Naive B cell (primary cell): ENCODE measurements at regions not wholly inside any gene's neighbourhood (a gene's known extent, or its start where the extent isn't known, plus 50 kb on each side); places are given as distances from the start of the nearest gene placed in this dataset.
"Not testable (repeated sequence)": the region's sequence is repeated elsewhere in the genome, so short reads cannot be mapped to it uniquely, and the experiment has no call there.

Experiments
- ATAC-seq, 2 donors: fragments of 150-1000 bp; cut with Tn5 transposase; 2 replicates each; pipeline ENCODE4 v1.10.0; 2021; ENCODE audit warnings: low read depth in 2 of 2, mild to moderate bottlenecking in 2 of 2, moderate library complexity in 2 of 2
- DNase-seq: peaks from one replicate; pipeline ENCODE4 v3.0.0; 2022
- H3K27ac Mint-ChIP-seq, 6 donors: one replicate each; pipeline ENCODE4 v1.8.0; 2020 to 2022; ENCODE audit warnings: mild to moderate bottlenecking in 6 of 6, mixed read lengths in 6 of 6, moderate library complexity in 5 of 6, inconsistent platforms in 2 of 6
- H3K27me3 Mint-ChIP-seq, 3 donors: one replicate each; pipeline ENCODE4 v1.8.0; 2021 to 2022; ENCODE audit warnings: mixed read lengths in 3 of 3, mild to moderate bottlenecking in 1 of 3
- H3K36me3 Mint-ChIP-seq, 2 donors: one replicate each; pipeline ENCODE4 v1.8.0; 2020 to 2022; ENCODE audit warnings: mixed read lengths in 2 of 2, inconsistent platforms in 1 of 2, mild to moderate bottlenecking in 1 of 2
- H3K4me1 Mint-ChIP-seq, 3 donors: one replicate each; pipeline ENCODE4 v1.8.0; 2020 to 2022; ENCODE audit warnings: mixed read lengths in 3 of 3, inconsistent platforms in 1 of 3, mild to moderate bottlenecking in 1 of 3, moderate library complexity in 1 of 3
- H3K4me3 Mint-ChIP-seq, 8 donors: one replicate each; pipeline ENCODE4 v1.8.0; 2020 to 2022; ENCODE audit warnings: mild to moderate bottlenecking in 8 of 8, mixed read lengths in 8 of 8, moderate library complexity in 8 of 8, inconsistent platforms in 2 of 8
- H3K9me3 Mint-ChIP-seq, 7 donors: one replicate each; pipeline ENCODE4 v1.8.0; 2020 to 2022; ENCODE audit warnings: mixed read lengths in 7 of 7, mild to moderate bottlenecking in 5 of 7, inconsistent platforms in 2 of 7, moderate library complexity in 1 of 7

- Mint-ChIP-seq H3K27me3 (no peaks in the 10 kb centered on the region), H3K9me3 (peaks cover 0 to 5% (median 0%) of the 10 kb centered on the region in 7 donors)
- DNase-seq, result no peak
Observed at GRCh38 chr6:130598021-130598989, 228.9 kb upstream of the SMLR1 start.

GRCh38 chr6:130600880-130601341, 226.3 kb upstream of the SMLR1 start:
- H3K4me1 Mint-ChIP-seq, result peaks cover 4 to 13% (median 10%) of the 10 kb centered on the region in 3 donors
- H3K4me3 Mint-ChIP-seq, result no peak overlapping the region
- ATAC-seq, result no peak
- H3K36me3 Mint-ChIP-seq, result no peaks in the 10 kb centered on the region
- H3K9me3 Mint-ChIP-seq, result peaks cover 0 to 5% (median 0%) of the 10 kb centered on the region in 7 donors
- H3K27ac Mint-ChIP-seq, result no peak overlapping the region
- no peaks in the 10 kb centered on the region for H3K27me3 Mint-ChIP-seq
- no peak for DNase-seq

More at GRCh38 chr6:130598021-130598989, 228.9 kb upstream of the SMLR1 start:
- Mint-ChIP-seq H3K36me3 (no peaks in the 10 kb centered on the region), H3K4me3 (no peak overlapping the region), H3K4me1 (peaks cover 0 to 3% (median 0%) of the 10 kb centered on the region in 3 donors), H3K27ac (no peak overlapping the region)
- no peak for ATAC-seq

- Mint-ChIP-seq H3K4me3 (no peak overlapping the region), H3K27me3 (no peaks in the 10 kb centered on the region), H3K4me1 (peaks cover 4 to 13% (median 10%) of the 10 kb centered on the region in 3 donors), H3K27ac (peak overlapping the region in 1 of 6 donors; percentile 13), H3K9me3 (peaks cover 0 to 5% (median 0%) of the 10 kb centered on the region in 7 donors), H3K36me3 (no peaks in the 10 kb centered on the region)
- no peak for DNase-seq
- ATAC-seq, result no peak
Observed at GRCh38 chr6:130602151-130602770, 224.9 kb upstream of the SMLR1 start.

- DNase-seq (no peak), ATAC-seq (no peak)
- Mint-ChIP-seq H3K36me3 (no peaks in the 10 kb centered on the region), H3K9me3 (peaks cover 0 to 7% (median 3%) of the 10 kb centered on the region in 7 donors), H3K27me3 (no peaks in the 10 kb centered on the region), H3K4me3 (no peak overlapping the region), H3K27ac (no peak overlapping the region), H3K4me1 (peaks cover 4 to 13% (median 10%) of the 10 kb centered on the region in 3 donors)
Observed at GRCh38 chr6:130603391-130603790, 223.8 kb upstream of the SMLR1 start.

- peak overlapping the region in 1 of 6 donors; percentile 16 for H3K27ac Mint-ChIP-seq
- no peaks in the 10 kb centered on the region for H3K27me3 Mint-ChIP-seq
- H3K4me3 Mint-ChIP-seq, result no peak overlapping the region
- H3K4me1 Mint-ChIP-seq, result peaks cover 4 to 13% (median 10%) of the 10 kb centered on the region in 3 donors
- peaks cover 0 to 10% (median 3%) of the 10 kb centered on the region in 7 donors for H3K9me3 Mint-ChIP-seq
- ATAC-seq (no peak), DNase-seq (no peak)
- no peaks in the 10 kb centered on the region for H3K36me3 Mint-ChIP-seq
Observed at GRCh38 chr6:130604841-130605399, 222.3 kb upstream of the SMLR1 start.

GRCh38 chr6:130610303-130610702, 216.9 kb upstream of the SMLR1 start:
- H3K9me3 Mint-ChIP-seq, result peaks cover 0 to 6% (median 3%) of the 10 kb centered on the region in 7 donors
- DNase-seq, result no peak
- no peaks in the 10 kb centered on the region for H3K4me1 Mint-ChIP-seq
- H3K27me3 Mint-ChIP-seq, result no peaks in the 10 kb centered on the region
- no peak for ATAC-seq
- H3K4me3 Mint-ChIP-seq, result no peak overlapping the region
- no peak overlapping the region for H3K27ac Mint-ChIP-seq
- H3K36me3 Mint-ChIP-seq, result no peaks in the 10 kb centered on the region

- Mint-ChIP-seq H3K27me3 (no peaks in the 10 kb centered on the region), H3K4me3 (no peak overlapping the region), H3K36me3 (no peaks in the 10 kb centered on the region), H3K27ac (no peak overlapping the region), H3K9me3 (peaks cover 0 to 9% (median 3%) of the 10 kb centered on the region in 7 donors), H3K4me1 (no peaks in the 10 kb centered on the region)
- ATAC-seq (no peak), DNase-seq (no peak)
Observed at GRCh38 chr6:130611366-130611765, 215.8 kb upstream of the SMLR1 start.

GRCh38 chr6:130613176-130613575, 214.0 kb upstream of the SMLR1 start:
- Mint-ChIP-seq H3K9me3 (peaks cover 0 to 9% (median 0%) of the 10 kb centered on the region in 7 donors), H3K27ac (no peak overlapping the region), H3K27me3 (no peaks in the 10 kb centered on the region), H3K4me1 (no peaks in the 10 kb centered on the region), H3K36me3 (no peaks in the 10 kb centered on the region), H3K4me3 (no peak overlapping the region)
- no peak for DNase-seq
- ATAC-seq, result no peak

- no peak overlapping the region for H3K4me3 Mint-ChIP-seq
- no peak overlapping the region for H3K27ac Mint-ChIP-seq
- no peaks in the 10 kb centered on the region for H3K36me3 Mint-ChIP-seq
- no peaks in the 10 kb centered on the region for H3K27me3 Mint-ChIP-seq
- DNase-seq, result no peak
- H3K9me3 Mint-ChIP-seq, result peaks cover 0 to 4% (median 0%) of the 10 kb centered on the region in 7 donors
- ATAC-seq, result no peak
- H3K4me1 Mint-ChIP-seq, result no peaks in the 10 kb centered on the region
Observed at GRCh38 chr6:130615816-130616215, 211.4 kb upstream of the SMLR1 start.

- Mint-ChIP-seq H3K36me3 (no peaks in the 10 kb centered on the region), H3K27me3 (no peaks in the 10 kb centered on the region), H3K4me3 (no peak overlapping the region), H3K27ac (no peak overlapping the region), H3K9me3 (peaks cover 0 to 4% (median 0%) of the 10 kb centered on the region in 7 donors), H3K4me1 (no peaks in the 10 kb centered on the region)
- no peak for DNase-seq
- ATAC-seq, result no peak
Observed at GRCh38 chr6:130617658-130618057, 209.5 kb upstream of the SMLR1 start.

GRCh38 chr6:130618806-130619205, 208.4 kb upstream of the SMLR1 start:
- H3K4me3 Mint-ChIP-seq, H3K36me3 Mint-ChIP-seq, H3K27ac Mint-ChIP-seq, H3K4me1 Mint-ChIP-seq, H3K9me3 Mint-ChIP-seq, DNase-seq, ATAC-seq, H3K27me3 Mint-ChIP-seq: not testable (repeated sequence)

GRCh38 chr6:130620338-130620781, 206.8 kb upstream of the SMLR1 start:
- Mint-ChIP-seq H3K27me3 (no peaks in the 10 kb centered on the region), H3K27ac (no peak overlapping the region), H3K9me3 (peaks cover 0 to 6% (median 1%) of the 10 kb centered on the region in 7 donors), H3K4me3 (no peak overlapping the region), H3K4me1 (no peaks in the 10 kb centered on the region), H3K36me3 (no peaks in the 10 kb centered on the region)
- ATAC-seq, result no peak
- DNase-seq, result no peak

GRCh38 chr6:130622142-130622541, 205.1 kb upstream of the SMLR1 start:
- no peak for DNase-seq
- ATAC-seq, result no peak
- no peaks in the 10 kb centered on the region for H3K36me3 Mint-ChIP-seq
- H3K27ac Mint-ChIP-seq, result no peak overlapping the region
- H3K4me3 Mint-ChIP-seq, result no peak overlapping the region
- H3K27me3 Mint-ChIP-seq, result no peaks in the 10 kb centered on the region
- H3K4me1 Mint-ChIP-seq, result no peaks in the 10 kb centered on the region
- H3K9me3 Mint-ChIP-seq, result peaks cover 0 to 6% (median 0%) of the 10 kb centered on the region in 7 donors
